NOMO-1 (cell line): ENCODE measurements at regions not wholly inside any gene's neighbourhood (a gene's known extent, or its start where the extent isn't known, plus 50 kb on each side); places are given as distances from the start of the nearest gene placed in this dataset.
"Not testable (repeated sequence)": the region's sequence is repeated elsewhere in the genome, so short reads cannot be mapped to it uniquely, and the experiment has no call there.

ENCODE experiments used
- DNase-seq, 2 experiments: peaks; one replicate each; lab custom pipeline; 2025; ENCODE audit not compliant: unreplicated experiment in 2 of 2; lab: John Stamatoyannopoulos, UW

DNA sequence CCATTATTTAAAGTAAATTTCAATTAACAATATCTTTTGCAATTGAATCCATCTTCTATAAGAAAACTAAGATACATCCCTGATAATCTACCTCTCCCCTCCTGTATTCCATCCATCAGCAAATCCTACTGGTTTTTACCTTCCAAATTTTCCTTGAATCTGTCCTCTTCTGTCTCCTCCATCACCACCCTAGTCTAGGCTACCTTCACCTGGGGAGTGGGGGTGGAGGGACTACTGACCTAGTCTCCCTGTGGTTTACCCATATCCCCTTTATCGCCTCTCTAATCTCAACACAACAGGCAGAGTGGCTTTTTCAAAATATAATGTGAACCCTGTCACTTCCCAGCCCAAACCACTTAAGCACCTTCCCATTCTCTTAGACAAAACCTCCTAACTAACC is 327.8 kb downstream of the FAM72C start:
- not testable (repeated sequence) for DNase-seq

DNA sequence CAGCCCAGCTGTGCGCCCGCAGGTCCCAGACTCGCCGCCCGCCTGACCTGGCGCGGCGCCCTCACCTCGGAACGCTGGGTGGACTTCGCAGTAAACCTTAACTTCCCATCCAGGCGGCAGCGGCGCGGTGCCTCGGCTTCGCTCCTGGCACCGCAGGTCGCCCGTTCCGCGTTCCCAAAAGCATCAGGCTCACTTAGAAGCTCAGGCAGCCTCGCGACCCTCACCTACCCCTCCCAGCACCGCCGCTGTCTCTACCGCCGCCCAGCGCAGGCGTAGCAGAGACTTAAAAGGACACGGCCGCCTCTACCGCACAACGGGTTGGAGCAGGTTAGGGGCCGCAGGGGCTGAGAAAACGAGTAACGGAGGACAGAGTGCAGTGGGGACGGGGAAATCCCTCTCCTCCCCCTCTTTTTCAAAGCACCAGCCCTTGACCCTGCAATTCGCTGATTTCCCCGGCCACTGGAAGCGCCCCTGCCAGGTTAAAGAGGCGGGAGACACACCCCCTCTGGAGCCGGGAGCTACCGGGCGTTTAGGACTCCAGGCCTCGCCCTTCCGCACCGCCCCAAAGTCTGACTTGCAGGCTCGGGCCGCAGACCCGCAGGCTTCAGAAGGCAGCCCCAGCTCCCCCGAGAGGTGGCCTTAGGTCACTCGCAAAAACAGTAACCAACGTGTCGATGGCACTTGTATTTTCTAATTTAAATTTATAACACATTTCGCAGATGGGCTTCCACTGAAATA is 328.5 kb downstream of the FAM72C start:
- no peak for DNase-seq

DNA sequence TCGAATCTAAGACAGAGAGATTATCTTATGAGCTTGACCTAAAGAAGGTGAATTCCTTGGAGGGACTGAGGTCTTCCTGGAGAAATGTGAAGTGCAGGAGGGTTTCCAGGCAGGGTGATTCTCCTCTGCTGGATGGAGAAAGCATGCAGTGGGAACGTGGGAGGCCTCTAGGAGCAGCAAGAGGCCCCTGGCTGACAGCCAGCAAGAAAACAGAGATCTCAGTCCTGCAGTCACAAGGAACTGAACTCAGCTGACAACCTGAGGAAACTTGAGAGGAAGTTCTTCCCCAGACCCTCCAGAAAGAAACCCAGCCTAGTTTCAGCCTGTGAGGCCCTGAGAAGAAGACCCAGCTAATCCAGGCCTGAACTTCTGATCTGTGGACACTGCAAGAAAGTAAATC is 345.9 kb downstream of the FAM72C start:
- no peak for DNase-seq

DNA sequence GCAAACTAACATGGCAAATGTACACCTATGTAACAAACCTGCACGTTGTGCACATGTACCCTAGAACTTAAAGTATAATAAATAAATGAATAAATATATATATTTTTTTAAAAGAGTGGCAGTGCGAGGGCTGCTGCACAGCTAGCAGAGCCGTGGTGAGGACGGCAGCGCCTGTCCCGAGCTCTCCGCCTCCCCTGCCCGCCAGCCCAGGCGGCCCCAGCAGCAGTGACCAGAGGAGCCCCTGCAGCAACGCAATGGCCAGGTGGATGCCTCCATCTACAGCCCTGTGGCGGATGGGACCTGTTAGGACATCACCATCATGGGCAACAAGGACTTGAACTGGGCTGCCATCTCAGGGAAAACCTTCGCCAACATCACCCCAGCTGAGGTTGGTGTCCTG is 351.9 kb downstream of the FAM72C start:
- no peak for DNase-seq

DNA sequence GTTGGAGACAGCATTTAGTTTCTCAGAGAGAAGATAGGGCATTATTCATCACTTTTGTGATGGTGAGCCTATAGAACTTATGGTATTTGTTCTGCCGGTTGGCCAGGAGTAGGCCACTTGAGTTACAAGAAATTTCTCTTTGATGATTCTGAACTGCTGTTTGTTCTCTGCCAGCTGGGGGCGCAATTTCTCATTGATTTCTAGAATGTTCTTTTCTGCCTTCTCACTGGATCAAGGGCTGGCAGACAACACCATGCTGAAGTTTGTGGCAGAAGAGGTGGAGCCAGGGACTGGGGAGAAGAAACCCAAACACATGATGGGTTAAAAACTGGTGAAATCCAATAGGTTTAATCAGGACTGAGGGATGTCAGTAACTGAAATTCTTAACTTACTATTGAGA is 360.6 kb downstream of the FAM72C start:
- no peak for DNase-seq

DNA sequence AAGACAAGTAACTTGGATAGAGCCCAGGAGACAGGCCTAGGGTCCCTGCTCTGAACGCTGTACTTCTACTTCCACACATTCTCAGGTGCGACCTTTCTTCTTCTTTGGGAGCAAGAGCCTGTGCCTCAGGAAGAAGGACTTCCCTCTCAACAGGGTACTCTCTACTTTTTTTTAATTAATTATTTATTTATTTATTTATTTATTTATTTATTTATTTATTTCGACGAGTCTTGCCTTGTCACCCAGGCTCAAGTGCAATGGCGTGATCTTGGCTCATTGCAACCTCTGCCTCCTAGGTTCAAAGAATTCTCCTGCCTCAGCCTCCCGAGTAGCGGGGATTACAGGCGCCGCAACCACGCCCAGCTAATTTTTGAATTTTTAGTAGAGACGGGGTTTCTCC is 361.6 kb downstream of the FAM72C start:
- no peak for DNase-seq

DNA sequence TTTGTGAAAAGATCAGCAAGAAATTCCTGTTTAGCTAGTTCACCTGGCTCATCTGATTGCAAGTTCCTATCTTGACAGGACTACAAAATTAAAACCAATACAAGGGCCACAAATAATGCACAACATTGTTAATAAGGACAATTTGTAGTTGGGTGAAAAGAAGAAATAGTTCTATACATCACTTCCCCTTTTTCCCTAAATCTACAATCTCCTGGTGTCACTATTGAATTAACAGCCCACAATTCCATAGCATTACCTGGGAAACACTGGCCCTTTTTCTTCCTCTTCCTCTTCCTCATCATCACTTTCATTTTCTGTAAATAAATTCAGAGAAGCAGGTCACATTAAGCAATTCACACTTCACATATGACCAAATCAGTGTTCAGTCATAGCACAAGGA is 366.9 kb downstream of the FAM72C start:
- no peak for DNase-seq

DNA sequence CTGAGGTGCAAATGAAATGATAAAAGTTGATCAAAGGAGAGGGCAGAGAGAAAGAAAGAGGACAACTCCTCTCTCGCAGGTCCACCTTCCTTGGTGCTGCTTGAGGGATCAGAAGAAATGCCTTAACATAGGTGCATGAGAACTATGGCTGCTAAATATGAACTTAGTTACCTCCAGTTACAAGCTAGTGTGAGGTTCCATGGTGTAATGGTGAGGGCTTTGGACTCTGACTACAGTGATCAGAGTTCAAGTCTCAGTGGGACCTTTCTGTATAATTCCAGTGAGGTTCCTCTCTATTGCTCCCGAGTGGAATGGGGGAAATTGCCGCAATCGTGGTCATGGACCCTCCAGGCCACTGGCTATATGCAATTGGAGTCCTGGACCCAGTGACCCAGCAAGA is 387.3 kb downstream of the FAM72C start:
- no peak for DNase-seq

DNA sequence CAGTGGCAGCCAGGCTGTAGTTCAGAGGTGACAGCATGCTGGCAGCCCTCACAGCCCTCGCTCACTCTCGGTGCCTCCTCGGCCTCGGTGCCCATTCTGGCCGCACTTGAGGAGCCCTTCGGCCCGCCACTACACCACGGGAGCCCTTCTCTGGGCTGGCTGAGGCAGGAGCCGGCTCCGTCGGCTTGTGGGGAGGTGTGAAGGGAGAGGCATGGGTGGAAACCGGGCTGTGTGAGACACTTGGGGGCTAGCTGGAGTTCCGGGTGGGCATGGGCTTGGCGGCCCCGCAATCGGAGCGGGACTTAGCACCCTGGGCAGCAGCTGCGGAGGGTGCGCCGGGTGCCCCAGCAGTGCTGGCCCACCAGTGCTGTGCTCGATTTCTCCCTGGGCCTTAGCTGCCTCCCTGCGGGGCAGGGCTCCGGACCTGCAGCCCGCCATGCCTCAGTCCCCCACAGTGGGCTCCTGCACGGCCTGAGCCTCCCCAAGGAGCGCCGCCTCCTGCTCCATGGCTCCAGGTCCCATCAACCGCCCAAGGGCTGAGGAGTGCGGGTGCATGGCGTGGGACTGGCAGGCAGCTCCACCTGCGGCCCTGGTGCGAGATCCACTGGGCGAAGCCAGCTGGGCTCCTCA is 396.8 kb downstream of the FAM72C start:
- no peak for DNase-seq

DNA sequence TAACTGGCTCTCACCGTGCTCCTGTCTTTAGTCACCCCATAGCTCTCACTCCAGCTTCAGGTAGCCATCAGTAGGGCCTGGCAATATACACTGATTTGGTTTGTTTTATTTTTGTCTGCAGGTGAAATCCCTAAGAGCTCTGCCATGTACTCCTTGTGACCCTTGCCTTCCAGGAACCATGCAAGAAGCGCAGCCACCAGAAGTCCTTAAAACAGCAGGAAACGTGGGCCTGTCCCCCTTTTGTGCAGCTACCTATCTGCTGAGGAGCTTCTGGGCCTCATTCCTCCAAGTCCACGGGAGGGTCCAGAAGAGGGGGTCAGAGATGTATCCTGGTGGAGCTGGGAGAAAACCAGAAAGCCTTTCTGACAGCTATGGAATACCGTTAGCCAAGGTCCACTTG is 399.1 kb downstream of the FAM72C start:
- DNase-seq: not testable (repeated sequence)

DNA sequence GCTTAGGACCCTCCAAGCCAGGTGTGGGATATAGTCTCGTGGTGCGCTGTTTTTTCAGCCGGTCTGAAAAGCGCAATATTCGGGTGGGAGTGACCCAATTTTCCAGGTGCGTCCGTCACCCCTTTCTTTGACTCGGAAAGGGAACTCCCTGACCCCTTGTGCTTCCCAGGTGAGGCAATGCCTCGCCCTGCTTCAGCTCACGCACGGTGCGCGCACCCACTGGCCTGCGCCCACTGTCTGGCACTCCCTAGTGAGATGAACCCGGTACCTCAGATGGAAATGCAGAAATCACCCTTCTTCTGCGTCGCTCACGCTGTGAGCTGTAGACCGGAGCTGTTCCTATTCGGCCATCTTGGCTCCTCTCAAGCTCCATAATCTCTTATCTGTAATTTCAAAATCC is 408.0 kb downstream of the FAM72C start:
- not testable (repeated sequence) for DNase-seq

DNA sequence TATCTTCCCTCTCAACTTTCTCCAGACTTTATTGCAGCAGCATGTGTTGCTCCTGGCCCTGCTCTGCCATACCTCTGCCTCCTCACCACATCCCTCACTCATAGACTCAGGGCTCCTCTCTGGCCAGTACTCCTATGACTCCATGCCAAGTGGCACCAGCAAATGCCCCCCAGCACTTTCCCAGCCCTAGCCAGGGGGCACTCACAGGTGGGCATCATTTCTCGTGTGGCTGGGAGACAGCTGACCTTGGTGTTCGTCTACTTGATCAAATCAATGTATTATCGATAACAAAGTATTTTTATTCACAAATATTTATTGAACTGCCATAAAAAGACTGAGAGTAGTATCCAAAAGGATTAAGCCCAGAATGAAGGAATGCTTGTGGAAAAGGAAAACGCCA is 418.2 kb downstream of the FAM72C start:
- DNase-seq: no peak

DNA sequence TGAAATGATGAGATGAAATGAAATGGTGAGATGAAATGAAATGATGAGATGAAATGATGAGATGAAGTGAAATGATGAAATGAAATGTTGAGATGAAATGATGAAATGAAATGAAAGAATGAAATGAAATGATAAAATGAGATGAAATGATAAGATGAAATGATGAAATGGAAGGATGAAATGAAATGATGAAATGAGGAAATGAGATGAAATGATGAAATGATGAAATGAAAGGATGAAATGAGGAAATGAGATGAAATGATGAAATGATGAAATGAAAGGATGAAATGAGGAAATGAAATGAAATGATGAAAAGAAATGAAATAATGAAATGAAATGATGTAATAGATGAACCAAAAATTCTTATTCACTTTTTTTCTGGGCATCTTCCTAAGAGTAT is 467.1 kb downstream of the FAM72C start:
- DNase-seq: not testable (repeated sequence)

DNA sequence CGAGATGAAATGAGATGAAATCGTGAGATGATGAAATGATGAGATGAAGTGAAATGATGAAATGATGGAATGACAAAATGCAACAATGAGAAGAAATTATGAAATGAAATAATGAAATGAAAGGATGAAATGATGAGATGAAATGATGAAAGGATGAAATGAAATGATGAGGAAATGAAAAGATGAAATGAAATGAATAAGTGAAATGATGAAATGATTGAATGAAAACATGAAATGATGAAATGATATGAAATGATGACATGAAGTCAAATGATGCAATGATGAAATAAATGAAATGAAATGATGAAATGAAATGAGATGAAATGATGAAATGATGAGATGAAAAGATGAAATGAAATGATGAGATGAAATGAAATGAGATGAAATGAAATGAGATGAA is 467.7 kb downstream of the FAM72C start:
- DNase-seq: not testable (repeated sequence)

DNA sequence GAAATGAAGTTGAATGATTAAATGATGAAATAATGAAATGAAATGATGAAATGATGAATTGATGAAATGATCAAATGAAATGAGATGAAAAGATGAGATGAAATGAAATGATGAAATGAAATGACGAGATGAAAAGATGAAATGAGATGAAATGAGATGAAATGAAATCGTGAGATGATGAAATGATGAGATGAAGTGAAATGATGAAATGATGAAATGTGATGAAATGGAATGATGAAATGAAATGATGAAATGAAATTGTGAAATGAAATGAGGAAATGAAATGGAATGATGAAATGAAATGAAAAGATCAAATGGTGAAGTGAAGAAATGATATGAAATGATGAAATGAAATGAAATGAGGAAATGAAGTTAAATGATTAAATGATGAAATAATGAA is 468.7 kb downstream of the FAM72C start:
- DNase-seq: not testable (repeated sequence)

DNA sequence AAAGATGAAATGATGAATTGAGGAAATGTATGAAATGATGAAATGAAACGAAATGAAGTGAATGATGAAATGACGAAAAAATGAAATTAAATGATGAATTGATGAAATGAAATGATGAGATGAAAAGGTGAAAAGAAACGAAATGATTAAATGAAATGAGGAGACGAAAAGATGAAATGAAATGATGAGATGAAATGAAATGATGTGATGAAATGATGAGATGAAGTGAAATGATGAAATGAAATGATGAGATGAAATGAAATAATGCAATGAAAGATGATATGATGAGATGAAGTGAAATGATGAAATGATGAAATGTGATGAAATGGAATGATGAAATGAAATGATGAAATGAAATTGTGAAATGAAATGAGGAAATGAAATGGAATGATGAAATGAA is 469.7 kb downstream of the FAM72C start:
- not testable (repeated sequence) for DNase-seq

DNA sequence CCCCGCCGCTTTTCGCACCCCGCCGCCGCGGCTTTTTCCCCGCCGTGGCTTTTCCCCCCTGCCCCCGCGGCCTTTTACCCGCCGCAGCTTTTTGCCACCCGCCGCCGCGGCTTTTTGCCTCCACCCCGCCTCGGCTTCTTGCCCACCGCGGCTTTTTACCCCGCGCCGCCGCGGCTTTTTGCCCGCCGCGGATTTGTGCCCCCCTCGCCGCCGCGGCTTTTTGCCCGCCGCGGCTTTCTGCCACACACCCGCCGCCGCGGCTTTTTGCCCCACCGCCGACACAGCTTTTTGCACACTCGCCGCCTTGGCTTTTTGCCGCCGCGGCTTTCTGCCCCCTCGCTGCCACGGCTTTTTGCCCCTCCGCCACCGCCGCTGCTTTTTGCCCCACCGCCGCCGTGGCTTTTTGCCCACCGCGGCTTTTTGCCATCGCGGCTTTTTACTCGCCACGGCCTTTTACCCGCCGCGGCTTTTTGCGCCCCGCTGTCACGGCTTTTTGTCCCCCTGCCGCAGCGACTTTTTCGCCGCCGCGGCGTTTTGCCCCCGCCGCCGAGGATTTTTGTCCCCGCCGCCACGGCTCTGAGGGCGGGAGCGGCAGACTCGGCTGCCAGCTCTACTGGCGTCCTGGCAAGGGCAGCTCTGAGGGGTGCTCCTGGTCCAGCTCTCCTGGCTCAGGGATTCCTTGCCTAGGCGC is 473.6 kb downstream of the FAM72C start:
- DNase-seq: not testable (repeated sequence)

DNA sequence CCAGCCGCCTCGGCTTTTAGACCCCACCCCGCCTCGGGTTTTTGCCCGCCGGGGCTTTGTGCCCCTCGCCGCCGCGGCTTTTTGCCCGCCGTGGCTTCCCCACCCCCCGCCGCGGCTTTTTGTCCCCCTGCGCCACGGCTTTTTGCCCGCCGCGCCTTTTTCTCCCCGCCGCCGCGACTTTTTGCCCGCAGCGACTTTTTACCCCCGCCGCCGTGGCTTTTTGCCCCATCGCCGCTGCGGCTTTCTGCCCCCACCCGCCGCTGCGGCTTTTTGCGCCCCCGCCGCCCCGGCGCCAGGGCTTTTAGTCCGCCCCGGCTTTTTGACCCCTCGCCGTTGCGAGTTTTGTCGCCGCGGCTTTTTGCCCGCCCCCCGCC is 474.4 kb downstream of the FAM72C start:
- DNase-seq: no peak

DNA sequence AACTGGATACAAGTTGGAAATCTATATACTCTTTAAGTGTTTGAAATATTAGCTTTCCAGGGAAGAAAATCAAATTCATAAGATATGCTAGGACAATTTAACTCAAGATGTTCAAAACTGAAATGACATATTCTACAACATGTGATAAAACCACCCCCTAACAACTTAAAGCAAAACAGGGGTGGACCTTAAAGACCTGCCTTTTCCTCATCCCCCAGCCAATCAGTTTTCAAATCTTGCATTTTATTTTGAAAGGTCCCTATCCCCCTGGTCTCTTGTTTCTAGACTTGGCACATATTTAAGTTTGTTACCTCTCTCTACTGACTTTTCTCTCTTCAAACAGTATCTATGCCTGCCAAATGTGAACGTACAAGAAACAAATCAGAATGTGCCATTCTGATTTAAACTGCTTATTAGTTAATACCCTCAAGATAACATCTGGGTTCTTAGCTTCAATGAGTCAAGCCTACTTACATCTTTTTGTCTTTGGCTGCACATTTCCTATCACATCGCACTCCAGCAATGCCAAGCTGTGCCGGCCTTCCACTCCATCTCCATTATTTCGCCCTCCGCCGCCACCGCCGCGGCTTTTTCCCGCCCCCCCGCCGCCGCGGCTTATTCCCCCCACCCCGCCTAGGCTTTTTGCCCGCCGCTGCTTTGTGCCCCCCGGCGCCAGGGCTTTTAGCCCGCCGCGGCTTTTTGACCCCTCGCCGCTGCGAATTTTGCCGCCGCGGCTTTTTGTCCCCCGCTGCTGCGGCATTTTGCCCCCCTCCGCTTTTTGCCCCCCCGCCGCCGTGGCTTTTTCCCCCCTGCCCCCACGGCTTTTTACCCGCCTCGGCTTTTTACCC is 475.0 kb downstream of the FAM72C start:
- not testable (repeated sequence) for DNase-seq
